Breast epithelium (tissue), 4 donors: ENCODE measurements at regions not wholly inside any gene's neighbourhood (a gene's known extent, or its start where the extent isn't known, plus 50 kb on each side); places are given as distances from the start of the nearest gene placed in this dataset.

Source experiments
- DNase-seq, 2 donors: peaks; one replicate each; pipeline ENCODE4 v3.0.0-alpha.2; 2019; ENCODE audit warnings: low spot score in 2 of 2
- H3K27ac ChIP-seq, 2 donors: fragments of 200-600 bp; sonication (generic) in 1 of 2; one replicate each; pipeline ENCODE4 v1.5.1; 2016 to 2019; ENCODE audit warnings: mild to moderate bottlenecking in 1 of 2
- H3K27me3 ChIP-seq, 2 donors: fragments of 200-600 bp; sonication (generic) in 1 of 2; one replicate each; pipeline versions ENCODE4 v1.5.1 to v1.6.0; 2017 to 2019; ENCODE audit warnings: control low read depth in 1 of 2, mild to moderate bottlenecking in 1 of 2
- H3K36me3 ChIP-seq: fragments of 200-600 bp; one replicate; pipeline ENCODE4 v1.5.1; 2019
- H3K4me1 ChIP-seq, 2 donors: fragments of 200-600 bp; sonication (generic); one replicate each; pipeline ENCODE4 v1.5.1; 2016 to 2019; ENCODE audit warnings: control low read depth in 1 of 2
- H3K4me3 ChIP-seq, 3 donors: fragments of 200-600 bp; sonication (generic); 1 replicate in 2 of 3; 2 replicates in 1 of 3; pipeline ENCODE4 v1.5.1; 2016 to 2019; ENCODE audit warnings: mild to moderate bottlenecking in 3 of 3, moderate library complexity in 2 of 3
- H3K9me3 ChIP-seq, 2 donors: fragments of 200-600 bp; sonication (generic) in 1 of 2; one replicate each; pipeline ENCODE4 v1.5.1; 2016 to 2019; ENCODE audit warnings: control low read depth in 1 of 2
- POLR2A ChIP-seq: fragments of 450-650 bp; IDR thresholded peaks from one replicate; pipeline ENCODE4 v1.6.1; 2016; ENCODE audit warnings: antibody characterized with exemption, mild to moderate bottlenecking, moderate library complexity
- POLR2AphosphoS5 ChIP-seq, 3 donors: sonication (generic); formaldehyde crosslinking; IDR thresholded peaks; one replicate each; pipeline ENCODE4 v1.6.1; 2017; ENCODE audit warnings: antibody characterized with exemption in 3 of 3
- intact Hi-C: fragments of 100-400 bp; cut with DNase I; formaldehyde crosslinking; loops from one replicate; pipeline ENCODE4 v1.15.1; 2023; ENCODE audit warnings: low total_unique reads
- TF ChIP-seq, protein P1 (sequence below), 3 donors: fragments of 450-650 bp; IDR thresholded peaks; one replicate each; pipeline ENCODE4 v1.5.1; 2016 to 2017; ENCODE audit warnings: antibody characterized with exemption in 3 of 3, mild to moderate bottlenecking in 3 of 3, moderate library complexity in 3 of 3

- H3K27me3 ChIP-seq = no peaks in the 10 kb centered on the region
- no peaks in the 10 kb centered on the region for H3K9me3 ChIP-seq
- no peak for TF ChIP-seq POLR2A
- no peak for TF ChIP-seq POLR2AphosphoS5 (IDR thresholded peaks at IDR 0.05)
- TF ChIP-seq, protein P1, sequence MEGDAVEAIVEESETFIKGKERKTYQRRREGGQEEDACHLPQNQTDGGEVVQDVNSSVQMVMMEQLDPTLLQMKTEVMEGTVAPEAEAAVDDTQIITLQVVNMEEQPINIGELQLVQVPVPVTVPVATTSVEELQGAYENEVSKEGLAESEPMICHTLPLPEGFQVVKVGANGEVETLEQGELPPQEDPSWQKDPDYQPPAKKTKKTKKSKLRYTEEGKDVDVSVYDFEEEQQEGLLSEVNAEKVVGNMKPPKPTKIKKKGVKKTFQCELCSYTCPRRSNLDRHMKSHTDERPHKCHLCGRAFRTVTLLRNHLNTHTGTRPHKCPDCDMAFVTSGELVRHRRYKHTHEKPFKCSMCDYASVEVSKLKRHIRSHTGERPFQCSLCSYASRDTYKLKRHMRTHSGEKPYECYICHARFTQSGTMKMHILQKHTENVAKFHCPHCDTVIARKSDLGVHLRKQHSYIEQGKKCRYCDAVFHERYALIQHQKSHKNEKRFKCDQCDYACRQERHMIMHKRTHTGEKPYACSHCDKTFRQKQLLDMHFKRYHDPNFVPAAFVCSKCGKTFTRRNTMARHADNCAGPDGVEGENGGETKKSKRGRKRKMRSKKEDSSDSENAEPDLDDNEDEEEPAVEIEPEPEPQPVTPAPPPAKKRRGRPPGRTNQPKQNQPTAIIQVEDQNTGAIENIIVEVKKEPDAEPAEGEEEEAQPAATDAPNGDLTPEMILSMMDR (IDR thresholded peaks at IDR 0.05) = no peak
- intact Hi-C loops = no loop called here
- no peak overlapping the region for H3K4me3 ChIP-seq
- no peaks in the 10 kb centered on the region for H3K36me3 ChIP-seq
- no peaks in the 10 kb centered on the region for H3K4me1 ChIP-seq
- DNase-seq = no peak
- H3K27ac ChIP-seq = no peak overlapping the region
Observed at GRCh38 chr10:94282369-94282768, 80.4 kb downstream of the NOC3L start.
